ENCODE measurements at regions not wholly inside any gene's neighbourhood (a gene's known extent, or its start where the extent isn't known, plus 50 kb on each side); places are given as distances from the start of the nearest gene placed in this dataset.

DNA sequence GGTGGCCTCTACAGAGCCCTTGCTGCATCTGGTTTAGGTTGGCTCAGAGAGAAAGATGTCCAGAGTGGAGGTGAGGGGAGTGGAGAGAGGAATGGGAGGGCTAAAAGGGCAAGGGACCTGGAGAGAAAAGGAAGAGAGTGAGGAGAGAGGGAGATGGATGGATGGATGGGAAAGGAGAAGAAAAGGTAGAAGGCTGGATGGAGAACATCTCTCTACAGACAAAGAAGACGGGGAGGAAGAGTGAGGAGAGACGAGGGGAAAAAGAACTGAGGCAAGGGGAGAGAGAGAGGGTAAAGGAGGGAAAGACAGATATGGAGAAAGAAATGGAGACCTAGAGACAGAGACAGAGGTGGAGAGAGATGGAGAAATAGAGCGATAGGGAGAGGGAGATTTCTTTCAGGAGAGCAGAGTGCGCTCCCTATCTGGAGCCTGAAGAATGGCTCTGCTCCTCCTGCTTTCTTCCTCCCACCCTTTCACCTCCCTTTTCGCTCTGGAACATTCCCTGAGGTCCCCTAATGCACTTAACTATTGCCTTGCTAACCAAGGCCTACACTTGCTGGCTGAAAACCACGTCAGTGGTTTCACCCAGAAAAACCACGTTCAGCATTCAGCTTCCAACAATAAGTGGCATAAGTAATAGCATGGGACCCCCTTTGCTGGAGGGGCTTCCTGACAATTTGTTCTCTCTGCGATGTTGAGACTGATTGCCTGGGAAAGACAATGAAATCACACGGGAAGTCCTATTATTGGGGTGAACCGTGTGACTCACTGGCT, 286.3 kb downstream of the CDH26 start:
- no peaks in the 10 kb centered on the region for H3K9me3 ChIP-seq (ENCODE audit: control insufficient read depth in 1 of 2, insufficient read depth in 1 of 2, low read length in 2 of 2)
- H3K27me3 ChIP-seq (ENCODE audit: control insufficient read depth in 1 of 2, insufficient read depth in 2 of 2, low read length in 2 of 2) = no peaks in the 10 kb centered on the region
- intact Hi-C loops (cut with DNase I, micrococcal nuclease) = no loop called here
- no peak overlapping the region for H3K27ac Mint-ChIP-seq
- no peaks in the 10 kb centered on the region for H3K4me1 ChIP-seq (ENCODE audit: insufficient read depth, low read length)
- CTCF ChIA-PET = no interaction called here
- H3K4me1 Mint-ChIP-seq (ENCODE audit: low read depth) = no peaks in the 10 kb centered on the region
- H3K4me3 Mint-ChIP-seq = no peak overlapping the region
- no peak overlapping the region for H3K4me3 ChIP-seq (ENCODE audit: low read length)
- H3K36me3 ChIP-seq (ENCODE audit: insufficient read depth, low read length) = no peaks in the 10 kb centered on the region
- no peaks in the 10 kb centered on the region for H3K36me3 Mint-ChIP-seq (ENCODE audit: low read depth)
- no peaks in the 10 kb centered on the region for H3K27me3 Mint-ChIP-seq
- ATAC-seq (ENCODE audit: poor library complexity) = no peak
- TF ChIP-seq, protein P1, sequence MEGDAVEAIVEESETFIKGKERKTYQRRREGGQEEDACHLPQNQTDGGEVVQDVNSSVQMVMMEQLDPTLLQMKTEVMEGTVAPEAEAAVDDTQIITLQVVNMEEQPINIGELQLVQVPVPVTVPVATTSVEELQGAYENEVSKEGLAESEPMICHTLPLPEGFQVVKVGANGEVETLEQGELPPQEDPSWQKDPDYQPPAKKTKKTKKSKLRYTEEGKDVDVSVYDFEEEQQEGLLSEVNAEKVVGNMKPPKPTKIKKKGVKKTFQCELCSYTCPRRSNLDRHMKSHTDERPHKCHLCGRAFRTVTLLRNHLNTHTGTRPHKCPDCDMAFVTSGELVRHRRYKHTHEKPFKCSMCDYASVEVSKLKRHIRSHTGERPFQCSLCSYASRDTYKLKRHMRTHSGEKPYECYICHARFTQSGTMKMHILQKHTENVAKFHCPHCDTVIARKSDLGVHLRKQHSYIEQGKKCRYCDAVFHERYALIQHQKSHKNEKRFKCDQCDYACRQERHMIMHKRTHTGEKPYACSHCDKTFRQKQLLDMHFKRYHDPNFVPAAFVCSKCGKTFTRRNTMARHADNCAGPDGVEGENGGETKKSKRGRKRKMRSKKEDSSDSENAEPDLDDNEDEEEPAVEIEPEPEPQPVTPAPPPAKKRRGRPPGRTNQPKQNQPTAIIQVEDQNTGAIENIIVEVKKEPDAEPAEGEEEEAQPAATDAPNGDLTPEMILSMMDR (IDR thresholded peaks at IDR 0.05) = no peak
- DNase-seq = no peak
- POLR2A ChIA-PET = no interaction called here
- H3K9me3 Mint-ChIP-seq = no peaks in the 10 kb centered on the region
- H3K27ac ChIP-seq (ENCODE audit: low read depth in 1 of 2, low read length in 2 of 2) = no peak overlapping the region

DNA sequence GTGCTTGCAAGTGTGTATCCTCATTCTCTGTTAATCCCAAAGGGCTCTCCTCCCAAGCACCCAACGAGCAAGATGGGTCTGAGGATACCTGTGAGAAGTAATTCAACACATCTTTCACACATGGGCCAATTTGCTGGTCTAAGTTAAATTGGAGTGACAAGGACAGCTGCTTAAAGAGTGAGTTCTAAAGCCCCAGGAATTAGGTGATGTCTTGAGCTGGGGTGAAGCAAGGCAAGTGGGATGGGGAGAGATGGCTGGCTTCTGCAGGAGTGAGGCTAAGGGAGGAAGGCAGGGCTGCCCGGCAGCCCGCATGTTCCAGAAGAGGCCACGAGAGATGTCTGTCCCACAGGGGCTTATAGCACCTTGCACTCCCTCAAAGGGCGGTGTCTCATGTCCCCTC, 288.5 kb downstream of the CDH26 start:
- Histone ChIP-seq H3K27ac (ENCODE audit: low read depth in 1 of 2, low read length in 2 of 2) (no peak overlapping the region), H3K4me3 (ENCODE audit: low read length) (no peak overlapping the region), H3K27me3 (ENCODE audit: control insufficient read depth in 1 of 2, insufficient read depth in 2 of 2, low read length in 2 of 2) (no peaks in the 10 kb centered on the region), H3K36me3 (ENCODE audit: insufficient read depth, low read length) (no peaks in the 10 kb centered on the region), H3K4me1 (ENCODE audit: insufficient read depth, low read length) (no peaks in the 10 kb centered on the region), H3K9me3 (ENCODE audit: control insufficient read depth in 1 of 2, insufficient read depth in 1 of 2, low read length in 2 of 2) (no peaks in the 10 kb centered on the region)
- ATAC-seq (ENCODE audit: poor library complexity) (no peak), DNase-seq (no peak)
- intact Hi-C loops (cut with DNase I, micrococcal nuclease) = no loop called here
- H3K27me3 Mint-ChIP-seq = no peaks in the 10 kb centered on the region
- ChIA-PET CTCF (no interaction called here), POLR2A (no interaction called here)
- H3K9me3 Mint-ChIP-seq = no peaks in the 10 kb centered on the region
- H3K27ac Mint-ChIP-seq = no peak overlapping the region
- TF ChIP-seq, protein P1 (IDR thresholded peaks at IDR 0.05) = no peak
- no peaks in the 10 kb centered on the region for H3K36me3 Mint-ChIP-seq (ENCODE audit: low read depth)
- H3K4me1 Mint-ChIP-seq (ENCODE audit: low read depth) = no peaks in the 10 kb centered on the region
- H3K4me3 Mint-ChIP-seq = no peak overlapping the region

DNA sequence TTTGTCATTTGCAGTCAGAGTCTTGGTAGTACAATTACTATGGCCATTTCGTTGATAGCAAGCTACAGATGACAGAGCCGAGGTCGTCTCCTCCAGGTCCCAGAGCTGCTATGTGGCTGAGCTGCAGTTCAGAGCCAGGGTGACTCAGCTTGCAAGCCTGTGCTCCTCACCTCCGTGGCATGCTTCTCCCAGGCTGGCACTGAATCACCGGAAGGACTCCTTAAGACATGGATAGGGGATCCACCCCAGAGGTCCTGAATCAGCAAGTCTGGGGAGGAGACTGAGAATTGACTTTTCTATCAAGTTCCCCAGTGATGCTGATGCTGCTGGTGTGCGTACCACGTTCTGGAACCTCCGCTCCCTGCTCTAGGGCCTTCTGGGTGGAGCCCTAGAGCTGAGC, 291.2 kb downstream of the CDH26 start:
- DNase-seq = no peak
- POLR2A ChIA-PET = no interaction called here
- TF ChIP-seq, protein P1 (IDR thresholded peaks at IDR 0.05) = no peak
- intact Hi-C loops (cut with DNase I, micrococcal nuclease) = no loop called here
- no peaks in the 10 kb centered on the region for H3K9me3 ChIP-seq (ENCODE audit: control insufficient read depth in 1 of 2, insufficient read depth in 1 of 2, low read length in 2 of 2)
- Mint-ChIP-seq H3K36me3 (ENCODE audit: low read depth) (no peaks in the 10 kb centered on the region), H3K4me3 (no peak overlapping the region), H3K27ac (no peak overlapping the region), H3K9me3 (no peaks in the 10 kb centered on the region), H3K27me3 (no peaks in the 10 kb centered on the region), H3K4me1 (ENCODE audit: low read depth) (no peaks in the 10 kb centered on the region)
- no peaks in the 10 kb centered on the region for H3K27me3 ChIP-seq (ENCODE audit: control insufficient read depth in 1 of 2, insufficient read depth in 2 of 2, low read length in 2 of 2)
- no peak overlapping the region for H3K4me3 ChIP-seq (ENCODE audit: low read length)
- H3K36me3 ChIP-seq (ENCODE audit: insufficient read depth, low read length) = no peaks in the 10 kb centered on the region
- no peak for ATAC-seq (ENCODE audit: poor library complexity)
- CTCF ChIA-PET = no interaction called here
- no peaks in the 10 kb centered on the region for H3K4me1 ChIP-seq (ENCODE audit: insufficient read depth, low read length)
- no peak overlapping the region for H3K27ac ChIP-seq (ENCODE audit: low read depth in 1 of 2, low read length in 2 of 2)

Measured in CD4-positive, alpha-beta T cell (primary cell).